GM23248 (cell line): ENCODE measurements at regions not wholly inside any gene's neighbourhood (a gene's known extent, or its start where the extent isn't known, plus 50 kb on each side); places are given as distances from the start of the nearest gene placed in this dataset.

Experiments used
- EZH2 ChIP-seq: fragments of 200-600 bp; sonication (generic); IDR thresholded peaks from 2 replicates; pipeline ENCODE4 v1.6.1; 2018; ENCODE audit warnings: antibody characterized with exemption, mild to moderate bottlenecking; ENCODE audit not compliant: insufficient read depth, poor library complexity, severe bottlenecking
- EZH2phosphoT487 ChIP-seq: fragments of 200-600 bp; sonication (generic); IDR thresholded peaks from 2 replicates; pipeline ENCODE4 v1.6.1; 2018; ENCODE audit warnings: antibody characterized with exemption, moderate library complexity, mild to moderate bottlenecking, low read depth; ENCODE audit not compliant: insufficient read depth

- TF ChIP-seq EZH2phosphoT487, result no peak
- TF ChIP-seq EZH2, result no peak
These were observed 446.4 kb downstream of the AMY1C start for GRCh38 chr1:104196136-104196535.
